BLaER1 (cell line): ENCODE measurements at regions not wholly inside any gene's neighbourhood (a gene's known extent, or its start where the extent isn't known, plus 50 kb on each side); places are given as distances from the start of the nearest gene placed in this dataset.

ENCODE experiments used
- H3K27ac ChIP-seq: shearing (Covaris generic); formaldehyde crosslinking; 2 replicates; pipeline ENCODE4 v1.8.1; 2022
- H3K27me3 ChIP-seq: shearing (Covaris generic); formaldehyde crosslinking; 2 replicates; pipeline ENCODE4 v1.8.1; 2022
- H3K36me3 ChIP-seq: shearing (Covaris generic); formaldehyde crosslinking; 2 replicates; pipeline ENCODE4 v1.8.1; 2022
- H3K4me1 ChIP-seq: shearing (Covaris generic); formaldehyde crosslinking; 2 replicates; pipeline ENCODE4 v1.8.1; 2022
- H3K4me2 ChIP-seq: shearing (Covaris generic); formaldehyde crosslinking; 2 replicates; pipeline ENCODE4 v1.8.1; 2022
- H3K4me3 ChIP-seq: shearing (Covaris generic); formaldehyde crosslinking; 2 replicates; pipeline ENCODE4 v1.8.1; 2022
- H3K9ac ChIP-seq: shearing (Covaris generic); formaldehyde crosslinking; 2 replicates; pipeline ENCODE4 v1.8.1; 2022
- H3K9me3 ChIP-seq: shearing (Covaris generic); formaldehyde crosslinking; 2 replicates; pipeline ENCODE4 v1.8.1; 2022
- H4K20me1 ChIP-seq: shearing (Covaris generic); formaldehyde crosslinking; 2 replicates; pipeline ENCODE4 v1.8.1; 2022
- Cebpa-rat ChIP-seq: shearing (Covaris generic); IDR thresholded peaks from 2 replicates; pipeline ENCODE4 v1.8.1; 2022

DNA sequence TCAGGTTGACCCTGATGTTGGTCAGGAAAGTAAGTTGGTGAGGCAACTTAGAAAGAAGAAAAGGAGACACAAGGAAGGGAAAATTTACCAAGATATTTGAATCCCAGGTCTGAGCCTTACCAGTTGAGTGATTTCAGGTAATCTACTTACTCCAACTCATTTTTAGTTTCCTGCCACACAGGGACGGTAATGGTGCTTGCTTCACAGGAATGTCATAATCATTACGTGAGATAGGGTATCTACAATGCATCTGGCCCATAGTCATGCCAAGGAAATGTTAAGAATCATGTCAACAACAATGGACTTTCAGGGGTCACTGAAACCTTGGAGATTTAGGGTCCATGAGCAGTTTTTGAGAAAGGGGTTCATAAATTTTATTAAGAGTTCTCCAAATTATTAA is 195.4 kb upstream of the HHIP start:
- Histone ChIP-seq H3K27me3 (no peaks in the 10 kb centered on the region), H3K4me3 (no peak overlapping the region), H3K27ac (no peak overlapping the region), H3K9ac (no peak overlapping the region), H4K20me1 (no peaks in the 10 kb centered on the region), H3K4me2 (no peak overlapping the region), H3K36me3 (no peaks in the 10 kb centered on the region), H3K9me3 (no peaks in the 10 kb centered on the region), H3K4me1 (peaks cover 8% of the 10 kb centered on the region; the same call in 1 of the 2 replicates)
- TF ChIP-seq Cebpa-rat: no peak

GRCh38 chr4:144451766-144452450 is 194.0 kb upstream of the HHIP start:
- no peak overlapping the region for H3K4me3 ChIP-seq
- no peak overlapping the region for H3K27ac ChIP-seq
- H4K20me1 ChIP-seq: no peaks in the 10 kb centered on the region
- no peak for TF ChIP-seq Cebpa-rat
- no peak overlapping the region for H3K9ac ChIP-seq
- H3K4me2 ChIP-seq: peak overlapping the region; percentile 10; the same call in 1 of the 2 replicates
- H3K27me3 ChIP-seq: no peaks in the 10 kb centered on the region
- H3K36me3 ChIP-seq: no peaks in the 10 kb centered on the region
- H3K4me1 ChIP-seq: peaks cover 8% of the 10 kb centered on the region; the same call in 1 of the 2 replicates
- H3K9me3 ChIP-seq: no peaks in the 10 kb centered on the region

- Histone ChIP-seq H3K4me2 (no peak overlapping the region), H3K9me3 (no peaks in the 10 kb centered on the region), H3K9ac (no peak overlapping the region), H3K27ac (no peak overlapping the region), H4K20me1 (no peaks in the 10 kb centered on the region), H3K27me3 (no peaks in the 10 kb centered on the region), H3K36me3 (no peaks in the 10 kb centered on the region), H3K4me1 (peaks cover 8% of the 10 kb centered on the region; the same call in 1 of the 2 replicates), H3K4me3 (no peak overlapping the region)
- no peak for TF ChIP-seq Cebpa-rat
Measured at GRCh38 chr4:144456196-144456595, 189.8 kb upstream of the HHIP start.

DNA sequence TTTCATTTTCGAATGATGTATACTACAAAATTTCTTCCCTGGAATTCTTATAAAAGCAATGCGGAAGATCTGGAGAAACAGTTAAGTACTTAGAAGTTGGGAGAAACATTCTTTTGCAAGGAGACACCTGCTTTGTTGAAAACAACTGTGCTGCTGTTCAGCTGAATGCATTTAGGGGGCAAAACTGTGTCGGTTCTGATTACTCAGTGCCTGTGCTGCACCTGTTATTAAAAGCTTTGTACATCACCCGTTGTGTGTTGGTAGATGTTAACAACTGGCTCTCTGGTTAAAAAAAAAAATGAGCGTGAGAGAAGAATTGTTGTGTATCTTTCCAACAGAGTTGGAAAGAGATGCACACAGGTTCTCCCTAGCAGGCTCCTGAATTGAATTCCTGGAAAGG is 184.1 kb upstream of the HHIP start:
- Histone ChIP-seq H3K9me3 (no peaks in the 10 kb centered on the region), H3K4me2 (no peak overlapping the region), H3K9ac (no peak overlapping the region), H3K27me3 (no peaks in the 10 kb centered on the region), H3K4me1 (no peaks in the 10 kb centered on the region), H3K27ac (no peak overlapping the region), H3K36me3 (no peaks in the 10 kb centered on the region), H4K20me1 (no peaks in the 10 kb centered on the region), H3K4me3 (no peak overlapping the region)
- no peak for TF ChIP-seq Cebpa-rat

DNA sequence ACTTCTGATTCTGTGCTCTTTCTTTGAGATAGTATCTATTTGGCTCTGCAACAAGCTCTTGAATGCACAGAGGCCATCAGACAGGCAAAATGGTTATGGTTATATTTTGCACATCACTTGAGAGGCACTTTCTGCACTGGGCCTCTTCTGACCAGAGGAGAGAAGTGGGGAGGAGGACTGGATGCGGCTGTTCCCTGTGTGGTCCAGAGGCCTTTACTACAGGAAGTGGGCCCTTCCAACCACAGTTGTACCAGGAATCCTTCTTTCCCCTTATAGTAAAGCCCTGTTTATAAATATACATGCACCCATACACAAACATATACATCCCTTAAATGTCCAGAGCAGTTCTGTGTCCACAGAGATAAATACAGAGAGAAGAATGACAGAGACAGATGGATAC is 182.7 kb upstream of the HHIP start:
- H3K9me3 ChIP-seq: no peaks in the 10 kb centered on the region
- no peak overlapping the region for H3K27ac ChIP-seq
- no peaks in the 10 kb centered on the region for H3K27me3 ChIP-seq
- H3K4me2 ChIP-seq: no peak overlapping the region
- H3K36me3 ChIP-seq: no peaks in the 10 kb centered on the region
- H3K4me1 ChIP-seq: no peaks in the 10 kb centered on the region
- no peak overlapping the region for H3K9ac ChIP-seq
- H3K4me3 ChIP-seq: no peak overlapping the region
- H4K20me1 ChIP-seq: no peaks in the 10 kb centered on the region
- TF ChIP-seq Cebpa-rat: no peak

DNA sequence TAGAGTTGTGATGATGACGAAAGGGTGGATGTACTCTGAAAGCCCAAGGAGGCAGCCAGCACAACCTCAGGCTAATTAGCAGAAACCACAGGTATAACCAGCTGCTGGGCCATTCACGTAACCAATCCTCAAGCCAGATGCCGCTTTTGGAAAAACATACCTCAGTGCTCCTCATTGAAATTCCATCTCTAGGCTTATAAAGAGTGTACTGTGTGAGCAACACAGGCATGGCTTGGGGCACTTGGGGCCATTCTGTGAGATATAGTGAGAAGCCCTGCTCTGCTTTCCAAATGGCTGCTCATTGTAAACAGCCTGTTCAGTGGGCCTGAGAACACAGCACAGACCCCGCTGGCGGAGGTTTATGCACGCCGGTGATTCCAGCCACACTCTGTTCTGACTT is 182.1 kb upstream of the HHIP start:
- Histone ChIP-seq H4K20me1 (no peaks in the 10 kb centered on the region), H3K9ac (no peak overlapping the region), H3K27ac (no peak overlapping the region), H3K4me2 (no peak overlapping the region), H3K27me3 (no peaks in the 10 kb centered on the region), H3K4me3 (no peak overlapping the region), H3K9me3 (no peaks in the 10 kb centered on the region), H3K4me1 (no peaks in the 10 kb centered on the region), H3K36me3 (no peaks in the 10 kb centered on the region)
- TF ChIP-seq Cebpa-rat: no peak

GRCh38 chr4:144465546-144465945 is 180.4 kb upstream of the HHIP start:
- H4K20me1 ChIP-seq: no peaks in the 10 kb centered on the region
- no peak overlapping the region for H3K27ac ChIP-seq
- H3K27me3 ChIP-seq: no peaks in the 10 kb centered on the region
- H3K4me1 ChIP-seq: no peaks in the 10 kb centered on the region
- no peaks in the 10 kb centered on the region for H3K36me3 ChIP-seq
- H3K4me3 ChIP-seq: no peak overlapping the region
- no peak overlapping the region for H3K9ac ChIP-seq
- no peak overlapping the region for H3K4me2 ChIP-seq
- no peaks in the 10 kb centered on the region for H3K9me3 ChIP-seq
- TF ChIP-seq Cebpa-rat: no peak

DNA sequence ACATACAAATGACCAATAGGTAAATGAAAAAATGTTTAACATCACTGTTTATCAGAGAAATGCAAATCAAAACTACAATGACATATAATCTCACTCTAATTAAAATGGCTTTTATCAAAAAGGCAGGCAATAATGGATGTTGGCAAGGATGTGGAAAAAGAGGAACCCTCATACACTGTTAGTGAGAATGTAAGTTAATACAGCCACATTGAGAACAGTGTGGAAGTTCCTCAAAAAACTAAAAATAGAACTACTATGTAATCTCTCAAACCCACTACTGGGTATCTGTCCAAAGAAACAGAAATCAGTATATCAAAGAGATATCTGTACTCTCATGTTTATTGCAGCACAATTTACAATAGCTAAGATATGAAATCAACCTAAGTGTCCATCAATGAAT is 165.9 kb upstream of the HHIP start:
- H3K27me3 ChIP-seq: no peaks in the 10 kb centered on the region
- no peak overlapping the region for H3K4me2 ChIP-seq
- H3K27ac ChIP-seq: no peak overlapping the region
- H3K9me3 ChIP-seq: peaks cover 3% of the 10 kb centered on the region; the same call in 1 of the 2 replicates
- TF ChIP-seq Cebpa-rat: no peak
- H3K36me3 ChIP-seq: no peaks in the 10 kb centered on the region
- H3K9ac ChIP-seq: no peak overlapping the region
- H4K20me1 ChIP-seq: no peaks in the 10 kb centered on the region
- no peak overlapping the region for H3K4me3 ChIP-seq
- no peaks in the 10 kb centered on the region for H3K4me1 ChIP-seq

GRCh38 chr4:144489831-144490230 is 156.1 kb upstream of the HHIP start:
- TF ChIP-seq Cebpa-rat: no peak

GRCh38 chr4:144494280-144494679 is 151.7 kb upstream of the HHIP start:
- no peaks in the 10 kb centered on the region for H3K27me3 ChIP-seq
- no peaks in the 10 kb centered on the region for H4K20me1 ChIP-seq
- no peak overlapping the region for H3K4me2 ChIP-seq
- H3K4me1 ChIP-seq: no peaks in the 10 kb centered on the region
- H3K36me3 ChIP-seq: no peaks in the 10 kb centered on the region
- no peak overlapping the region for H3K9ac ChIP-seq
- TF ChIP-seq Cebpa-rat: no peak
- H3K9me3 ChIP-seq: no peaks in the 10 kb centered on the region
- H3K27ac ChIP-seq: no peak overlapping the region
- no peak overlapping the region for H3K4me3 ChIP-seq

More at GRCh38 chr4:144489831-144490230, 156.1 kb upstream of the HHIP start:
- Histone ChIP-seq H4K20me1 (no peaks in the 10 kb centered on the region), H3K9ac (no peak overlapping the region), H3K36me3 (no peaks in the 10 kb centered on the region), H3K4me2 (no peak overlapping the region), H3K9me3 (no peaks in the 10 kb centered on the region), H3K4me1 (no peaks in the 10 kb centered on the region), H3K4me3 (no peak overlapping the region), H3K27ac (no peak overlapping the region), H3K27me3 (no peaks in the 10 kb centered on the region)

- H3K27ac ChIP-seq: no peak overlapping the region
- H3K4me2 ChIP-seq: no peak overlapping the region
- TF ChIP-seq Cebpa-rat: no peak
- no peak overlapping the region for H3K9ac ChIP-seq
- H3K36me3 ChIP-seq: no peaks in the 10 kb centered on the region
- no peaks in the 10 kb centered on the region for H3K4me1 ChIP-seq
- H3K4me3 ChIP-seq: no peak overlapping the region
- H3K9me3 ChIP-seq: peaks cover 5% of the 10 kb centered on the region; the same call in 1 of the 2 replicates
- H3K27me3 ChIP-seq: no peaks in the 10 kb centered on the region
- no peaks in the 10 kb centered on the region for H4K20me1 ChIP-seq
Measured at GRCh38 chr4:144495944-144496343, 150.0 kb upstream of the HHIP start.
